ELR (cell line): ENCODE measurements at regions not wholly inside any gene's neighbourhood (a gene's known extent, or its start where the extent isn't known, plus 50 kb on each side); places are given as distances from the start of the nearest gene placed in this dataset.
"Not testable (repeated sequence)": the region's sequence is repeated elsewhere in the genome, so short reads cannot be mapped to it uniquely, and the experiment has no call there.

Experiments used
- DNase-seq: peaks from one replicate; pipeline ENCODE4 v3.0.0-alpha.2; 2015; ENCODE audit warnings: low read depth

- DNase-seq = no peak
Measured at GRCh38 chr18:38663682-38664081, 1098.1 kb upstream of the CELF4 start.

- DNase-seq = no peak
Measured at GRCh38 chr18:38663270-38663669, 1097.7 kb upstream of the CELF4 start.

- no peak for DNase-seq
Measured at GRCh38 chr18:38654946-38655345, 1089.3 kb upstream of the CELF4 start.

GRCh38 chr18:38651736-38652135, 1086.1 kb upstream of the CELF4 start:
- no peak for DNase-seq

- DNase-seq = no peak
Measured at GRCh38 chr18:38648179-38648578, 1082.6 kb upstream of the CELF4 start.

- no peak for DNase-seq
Measured at GRCh38 chr18:38646296-38646695, 1080.7 kb upstream of the CELF4 start.

GRCh38 chr18:38644875-38645641, 1079.5 kb upstream of the CELF4 start:
- no peak for DNase-seq

- no peak for DNase-seq
Measured at GRCh38 chr18:38642711-38643110, 1077.1 kb upstream of the CELF4 start.

GRCh38 chr18:38639700-38640099, 1074.1 kb upstream of the CELF4 start:
- DNase-seq = not testable (repeated sequence)

- DNase-seq = no peak
Measured at GRCh38 chr18:38635709-38636430, 1070.3 kb upstream of the CELF4 start.

- DNase-seq = no peak
Measured at GRCh38 chr18:38634117-38634516, 1068.5 kb upstream of the CELF4 start.

GRCh38 chr18:38633333-38633732, 1067.7 kb upstream of the CELF4 start:
- no peak for DNase-seq

- no peak for DNase-seq
Measured at GRCh38 chr18:38619129-38619528, 1053.5 kb upstream of the CELF4 start.

- no peak for DNase-seq
Measured at GRCh38 chr18:38616306-38616705, 1050.7 kb upstream of the CELF4 start.

- no peak for DNase-seq
Measured at GRCh38 chr18:38612904-38613303, 1047.3 kb upstream of the CELF4 start.

- DNase-seq = no peak
Measured at GRCh38 chr18:38611036-38611964, 1045.7 kb upstream of the CELF4 start.

GRCh38 chr18:38606841-38607240, 1041.2 kb upstream of the CELF4 start:
- no peak for DNase-seq

GRCh38 chr18:38602341-38602740, 1036.7 kb upstream of the CELF4 start:
- no peak for DNase-seq

- DNase-seq = no peak
Measured at GRCh38 chr18:38587571-38587970, 1022.0 kb upstream of the CELF4 start.

- no peak for DNase-seq
Measured at GRCh38 chr18:38586327-38586726, 1020.7 kb upstream of the CELF4 start.

- DNase-seq = no peak
Measured at GRCh38 chr18:38579764-38580163, 1014.2 kb upstream of the CELF4 start.

- DNase-seq = no peak
Measured at GRCh38 chr18:38576916-38577315, 1011.3 kb upstream of the CELF4 start.
